ENCODE measurements at regions not wholly inside any gene's neighbourhood (a gene's known extent, or its start where the extent isn't known, plus 50 kb on each side); places are given as distances from the start of the nearest gene placed in this dataset.

DNA sequence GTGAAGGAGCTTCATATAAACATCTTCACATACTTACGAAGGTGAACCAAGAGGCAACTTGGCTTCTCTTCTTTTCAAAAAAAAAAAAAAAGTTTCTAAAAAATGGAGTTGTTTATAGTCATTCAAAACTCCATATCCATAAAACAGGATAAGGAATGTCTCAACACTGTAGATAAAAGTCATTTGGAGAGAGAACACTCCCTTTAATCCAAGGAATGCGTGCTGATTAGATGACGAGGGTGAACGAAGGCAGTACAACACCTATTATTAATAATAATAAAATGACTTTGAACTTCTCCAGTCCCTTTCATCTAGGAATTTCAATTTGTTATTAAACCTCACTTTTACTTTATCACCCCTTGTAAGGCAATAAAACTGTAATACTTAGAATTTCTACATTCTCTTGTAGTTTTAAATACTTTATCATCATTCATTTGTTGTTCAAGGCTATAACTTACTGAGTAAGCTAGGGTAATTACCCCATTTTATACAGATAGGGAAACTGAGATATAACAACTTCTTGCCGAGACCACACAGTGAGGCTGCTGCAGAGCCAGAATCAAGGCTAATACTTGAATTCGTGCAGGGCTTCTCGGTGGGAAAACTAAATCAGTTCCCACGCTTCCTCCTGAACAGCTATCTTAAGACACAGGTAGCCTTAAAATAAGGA is 377.1 kb downstream of the EFNA5 start:
- peak; percentile 66 for DNase-seq (ENCODE audit: low spot score)

DNA sequence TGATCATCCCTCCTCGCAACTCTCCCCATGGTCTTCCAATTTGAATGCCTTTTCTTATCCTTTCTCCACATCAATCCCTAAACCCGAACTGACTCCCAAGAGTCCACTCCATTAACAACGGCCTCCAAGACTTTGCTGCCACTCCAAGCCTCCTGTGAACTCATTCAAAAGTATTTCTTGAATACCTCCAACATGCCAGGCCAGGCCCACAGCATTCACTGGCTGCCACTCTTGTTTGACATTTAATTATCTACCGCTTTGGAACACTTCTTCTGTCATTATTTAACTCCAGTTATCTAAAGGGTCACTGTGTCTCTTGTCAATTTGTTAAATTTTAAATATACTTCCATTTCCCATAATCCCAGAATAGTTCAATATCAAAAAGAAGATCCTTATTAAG is 378.9 kb downstream of the EFNA5 start:
- DNase-seq (ENCODE audit: low spot score): no peak

DNA sequence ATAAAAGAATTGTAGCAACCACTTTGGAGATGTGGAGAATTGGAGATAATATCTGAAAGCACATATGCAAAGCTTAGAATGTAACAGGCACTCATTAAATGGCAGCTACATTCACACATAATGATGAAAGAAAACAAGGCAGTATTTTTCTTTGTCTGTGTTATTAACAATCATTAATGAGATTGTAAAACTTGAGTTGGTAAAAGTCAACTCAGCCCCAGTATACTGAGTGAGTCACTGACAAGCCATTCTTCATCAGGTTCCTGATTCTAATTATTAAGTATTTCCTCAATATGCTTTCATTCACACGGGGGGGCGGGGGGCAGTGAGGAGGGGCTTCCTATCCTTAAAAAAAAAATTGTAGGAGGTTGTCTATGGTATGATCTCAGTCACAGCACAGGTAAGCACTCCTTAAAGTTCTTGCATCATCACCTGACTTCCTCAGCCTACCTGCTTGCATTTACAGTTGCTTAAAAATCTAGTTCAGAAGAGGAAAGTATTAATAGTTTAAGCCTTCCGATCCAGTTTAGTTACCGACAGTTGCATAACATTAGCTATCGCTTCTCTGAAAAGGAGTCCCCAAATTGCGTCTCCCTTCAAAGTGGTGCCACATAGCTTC is 379.8 kb downstream of the EFNA5 start:
- DNase-seq (ENCODE audit: low spot score): no peak

DNA sequence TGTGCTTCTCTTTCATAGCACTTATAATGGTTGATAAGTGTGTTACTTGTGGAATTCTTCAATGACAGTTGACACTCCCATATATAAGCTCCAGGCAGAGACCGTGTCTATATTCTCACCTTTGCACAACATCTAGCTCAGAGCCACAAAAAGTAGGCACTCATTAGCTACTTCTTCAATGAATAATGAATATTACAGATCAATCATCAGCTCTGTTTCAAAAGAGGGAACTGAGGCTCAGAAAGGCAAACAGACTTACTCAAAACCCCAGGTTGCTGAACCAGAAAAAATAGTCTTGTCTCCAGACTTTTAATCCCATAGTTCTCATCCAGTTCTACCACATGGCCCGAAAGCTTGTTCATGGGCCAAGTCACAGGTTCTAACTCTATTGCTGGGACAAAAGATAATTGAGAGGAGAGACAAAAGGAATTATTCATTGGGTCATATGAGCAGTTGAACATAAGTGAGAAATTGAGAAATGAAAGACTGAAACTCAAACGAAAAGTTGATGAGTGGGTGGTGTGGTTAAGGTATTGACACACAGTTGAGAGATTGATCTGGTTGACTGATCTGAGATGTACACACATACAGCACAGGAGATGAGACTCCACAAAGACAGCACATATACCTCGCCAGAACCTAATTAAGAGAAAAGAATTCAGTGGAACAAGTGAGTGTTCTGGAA is 381.6 kb downstream of the EFNA5 start:
- no peak for DNase-seq (ENCODE audit: low spot score)

DNA sequence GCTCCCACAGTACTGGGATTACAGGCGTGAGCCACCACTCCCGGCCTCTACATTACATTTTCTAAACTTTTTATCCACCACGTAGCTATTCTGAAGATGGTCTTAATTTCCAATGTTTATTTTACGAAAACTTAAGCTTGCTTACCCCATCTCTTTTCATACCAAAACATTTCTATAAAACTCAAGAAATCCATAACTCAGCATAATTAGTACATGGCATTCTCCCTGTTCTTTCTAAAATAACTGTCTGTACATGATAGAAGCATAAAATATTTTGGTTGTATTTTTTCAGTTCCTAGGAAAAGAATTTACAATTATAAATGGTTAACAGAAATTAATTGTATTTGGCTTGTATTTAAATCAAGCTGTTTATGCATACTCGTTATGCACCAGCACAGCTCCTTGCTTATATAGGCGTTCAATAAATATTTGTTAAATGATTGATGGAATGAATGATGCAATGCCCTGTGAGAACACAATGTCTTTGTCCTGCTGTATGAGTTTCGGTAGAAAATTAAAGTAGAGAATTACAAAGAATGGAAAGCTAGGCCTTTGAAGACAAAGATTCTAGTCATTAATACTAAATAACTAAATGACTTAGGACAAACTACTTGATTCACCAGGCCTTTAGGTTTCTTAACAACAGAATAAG is 384.2 kb downstream of the EFNA5 start:
- DNase-seq (ENCODE audit: low spot score): no peak

DNA sequence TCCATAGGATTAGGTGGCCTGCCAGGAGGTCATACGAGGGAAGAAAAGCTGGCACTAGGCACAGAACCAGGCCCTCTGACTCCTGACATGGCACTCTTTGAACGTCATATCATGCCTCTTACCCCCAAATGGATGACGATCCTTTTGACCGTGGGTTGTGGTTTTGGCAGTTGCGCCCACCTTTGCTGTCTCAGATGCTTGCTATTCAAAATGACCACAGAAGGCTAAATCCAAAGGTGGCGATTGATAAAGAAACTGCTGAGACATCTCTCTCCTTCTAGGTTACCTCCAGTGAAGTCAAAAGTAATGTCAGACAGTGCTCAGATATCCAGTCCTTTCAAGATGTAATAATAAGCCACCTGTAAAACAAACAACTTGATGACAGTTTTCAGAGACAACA is 385.0 kb downstream of the EFNA5 start:
- DNase-seq (ENCODE audit: low spot score): no peak

DNA sequence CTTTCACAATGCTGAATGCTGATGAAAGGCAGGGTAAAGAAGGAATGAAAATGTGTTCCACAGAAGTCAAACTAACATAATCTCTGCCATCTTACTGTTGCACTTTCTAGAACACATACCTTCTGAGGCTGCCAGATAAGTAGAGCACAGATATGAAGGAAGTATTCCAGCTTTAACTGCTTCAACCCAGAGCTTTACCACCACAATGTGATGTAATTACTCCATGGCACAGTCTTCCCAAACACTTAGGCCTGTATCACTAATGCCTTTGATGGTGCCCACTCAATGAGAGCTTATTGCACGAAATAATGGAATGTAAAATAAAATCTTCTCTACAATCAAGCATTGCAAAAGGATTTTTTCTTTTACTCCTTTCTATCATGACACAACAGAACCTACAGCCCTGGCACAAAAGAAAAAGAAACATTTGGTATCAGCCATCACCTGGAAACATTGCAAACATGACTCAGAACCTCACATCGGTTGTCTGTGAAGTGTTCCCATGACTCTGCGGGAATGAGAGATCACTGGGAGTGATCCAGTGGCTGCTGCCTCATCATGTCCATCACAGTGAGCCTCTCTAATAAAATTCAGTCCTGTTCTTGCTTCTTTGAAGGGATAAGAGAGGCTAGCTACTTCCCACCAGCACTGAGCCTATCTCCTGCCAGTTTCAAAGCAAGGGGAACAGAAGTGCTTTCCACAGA is 385.8 kb downstream of the EFNA5 start:
- peak; percentile 16 for DNase-seq (ENCODE audit: low spot score)

DNA sequence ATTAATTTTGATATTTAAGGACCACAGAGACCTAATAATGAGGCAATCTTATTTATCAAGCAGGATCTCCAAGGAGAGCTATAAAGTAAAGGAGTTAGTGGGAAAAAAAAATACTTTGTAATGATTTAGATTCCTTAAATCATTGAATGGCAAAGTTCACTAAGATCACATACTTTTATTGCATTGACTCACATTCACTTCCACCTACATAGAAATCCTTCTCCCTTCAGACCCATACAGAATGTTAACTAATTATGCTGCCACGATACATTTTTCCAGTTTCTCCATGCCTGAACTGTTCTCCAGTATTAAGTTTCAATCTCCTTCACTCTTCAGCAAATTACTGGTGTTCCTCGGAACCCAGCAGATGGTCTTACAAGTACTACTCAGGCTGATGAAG is 388.7 kb downstream of the EFNA5 start:
- no peak for DNase-seq (ENCODE audit: low spot score)

DNA sequence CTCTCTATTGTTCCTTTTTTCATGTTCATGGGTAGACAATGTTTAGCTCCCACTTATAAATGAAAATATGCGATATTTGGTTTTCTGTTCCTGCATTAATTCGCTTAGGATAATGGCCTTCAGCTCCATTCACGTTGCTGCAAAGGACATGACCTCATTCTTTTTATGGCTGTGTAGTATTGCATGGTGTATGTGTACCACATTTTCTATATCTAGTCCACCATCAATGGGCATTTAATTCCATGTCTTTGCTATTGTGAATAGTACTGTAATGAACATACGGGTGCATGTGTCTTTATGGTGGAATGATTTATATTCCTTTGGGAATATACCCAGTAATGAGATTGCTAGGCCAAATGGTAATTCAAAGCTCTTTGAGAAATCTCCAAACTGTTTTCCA is 392.0 kb downstream of the EFNA5 start:
- DNase-seq (ENCODE audit: low spot score): no peak

DNA sequence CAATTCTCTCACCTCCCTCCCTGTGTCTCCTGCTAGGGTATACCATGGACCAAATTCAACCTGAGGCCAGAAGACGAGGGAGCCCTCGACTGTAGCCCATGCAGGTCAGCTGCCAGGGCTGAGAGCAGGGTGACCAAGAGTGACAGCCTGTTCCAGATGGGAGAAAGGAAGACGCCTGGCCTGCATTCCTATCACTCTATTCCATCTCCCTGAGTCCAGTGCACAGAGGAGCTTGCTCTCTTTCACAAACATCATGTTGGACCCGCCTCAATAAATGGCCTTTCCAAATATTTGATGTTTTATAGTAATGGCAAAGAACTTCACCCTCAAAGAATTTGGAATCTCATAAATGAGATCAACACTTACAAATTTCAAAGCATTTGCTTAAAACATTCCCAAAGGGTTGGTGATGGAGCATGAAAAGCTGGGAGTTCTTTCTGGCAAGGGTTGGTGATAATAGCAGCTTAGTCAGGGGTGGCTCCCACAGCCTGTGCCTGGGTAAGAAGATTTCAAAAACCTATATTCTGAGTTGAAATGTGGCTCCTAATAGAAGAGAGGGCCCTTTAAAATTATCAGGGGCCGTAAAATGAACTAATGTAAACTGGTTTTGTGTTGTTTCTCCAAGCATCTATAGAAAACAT is 393.1 kb downstream of the EFNA5 start:
- no peak for DNase-seq (ENCODE audit: low spot score)

DNA sequence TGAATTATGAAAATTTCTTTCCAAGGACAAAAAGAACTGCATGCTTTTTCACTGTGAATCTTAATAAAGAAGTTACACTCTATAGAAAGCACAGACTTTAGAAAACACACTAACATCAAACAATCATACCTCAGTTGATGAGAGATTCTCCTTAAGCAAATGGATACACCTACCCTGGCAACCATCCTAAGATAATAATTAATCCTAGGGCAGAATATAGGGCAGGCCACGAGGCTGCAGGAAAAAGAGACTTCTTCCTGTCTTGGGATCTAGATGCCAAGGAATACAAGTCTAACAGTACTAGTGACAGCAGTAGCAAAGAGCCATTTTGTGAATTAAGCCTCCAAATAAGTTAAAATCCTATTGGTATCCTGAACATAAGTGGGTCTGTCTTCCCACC is 395.4 kb downstream of the EFNA5 start:
- DNase-seq (ENCODE audit: low spot score): no peak

DNA sequence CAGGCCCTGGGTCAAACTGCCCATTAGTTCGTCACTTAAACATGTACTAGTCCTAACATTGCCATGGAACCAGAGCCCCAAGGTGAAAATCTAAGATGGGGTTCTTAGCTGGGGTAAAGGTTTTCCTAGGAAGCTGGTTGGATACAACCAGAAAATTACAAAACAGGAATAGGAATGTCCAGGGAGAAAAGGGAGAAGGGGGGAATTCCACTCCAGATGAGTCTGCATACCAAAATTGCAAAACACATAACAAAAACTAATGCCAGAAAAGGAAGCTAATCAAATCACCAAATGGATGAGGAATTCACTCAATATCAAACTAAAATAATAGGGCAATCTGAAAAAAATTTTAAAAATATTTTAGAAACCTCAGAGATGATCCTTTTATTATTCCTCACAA is 396.2 kb downstream of the EFNA5 start:
- DNase-seq (ENCODE audit: low spot score): no peak

DNA sequence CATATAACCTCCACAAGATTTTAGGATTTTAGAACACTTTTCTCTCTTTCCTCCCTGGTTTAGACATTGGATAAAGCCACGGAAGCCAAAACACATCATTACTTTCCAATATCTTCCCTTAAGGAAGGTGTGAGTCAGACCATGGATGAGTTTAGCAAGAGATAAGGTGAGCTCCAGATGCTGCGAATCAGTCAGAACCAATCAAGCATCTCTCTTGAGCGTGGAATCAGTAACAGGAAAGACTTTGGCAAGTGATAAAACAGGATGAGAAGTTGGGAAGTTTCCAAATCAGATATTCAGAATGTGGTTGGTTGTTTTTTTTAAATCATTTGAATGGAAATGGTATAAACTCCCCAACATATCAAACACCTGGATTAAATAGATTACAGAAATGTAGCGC is 397.8 kb downstream of the EFNA5 start:
- peak; percentile 31 for DNase-seq (ENCODE audit: low spot score)

DNA sequence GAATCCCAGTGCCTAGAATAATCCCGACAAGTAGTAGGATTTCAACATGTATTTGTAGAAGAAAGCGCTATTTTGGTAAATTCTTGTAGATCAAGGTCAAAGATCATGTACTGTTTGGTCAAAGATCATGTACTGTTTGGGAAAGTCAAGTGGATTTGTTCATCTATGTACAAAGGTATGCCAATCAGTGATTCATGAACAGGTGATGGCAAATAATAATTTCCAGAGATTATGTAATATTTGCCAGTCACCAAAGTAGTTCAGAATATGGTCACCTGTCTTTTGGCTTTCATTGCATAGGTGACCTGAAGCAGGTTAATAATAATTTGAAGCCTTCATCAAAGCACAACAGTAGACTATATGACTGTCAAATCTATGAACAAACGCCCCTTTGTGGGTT is 398.2 kb downstream of the EFNA5 start:
- no peak for DNase-seq (ENCODE audit: low spot score)

DNA sequence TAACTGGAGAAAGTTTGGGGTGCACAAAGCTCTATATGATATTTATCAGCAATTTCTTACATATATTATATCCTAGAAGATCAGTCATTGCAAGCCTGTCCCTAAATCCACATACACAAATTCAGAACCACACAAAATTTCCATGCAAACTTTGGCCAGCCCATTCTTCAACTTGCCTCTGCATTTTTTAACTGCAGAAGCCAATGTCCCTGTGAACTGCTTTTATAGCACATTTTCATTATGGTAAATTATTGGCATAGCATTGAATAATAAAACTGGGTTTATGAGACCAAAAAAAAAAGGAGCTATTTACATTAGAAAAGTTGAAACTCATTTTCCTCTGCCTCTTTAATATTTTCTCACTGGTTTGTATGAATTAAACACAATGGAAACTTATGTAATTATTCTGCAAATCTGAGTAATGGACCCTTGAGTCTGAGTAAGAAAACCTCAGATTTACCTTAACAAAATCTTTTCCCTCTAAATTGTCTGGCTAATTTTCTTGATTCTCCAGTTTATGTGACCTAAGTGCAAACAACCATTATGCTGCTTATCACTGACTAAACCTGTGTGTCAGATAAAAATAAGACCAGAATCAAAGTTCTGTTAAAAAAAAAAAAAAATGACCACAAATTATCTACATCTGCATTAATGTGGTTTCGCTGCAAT is 398.9 kb downstream of the EFNA5 start:
- no peak for DNase-seq (ENCODE audit: low spot score)

DNA sequence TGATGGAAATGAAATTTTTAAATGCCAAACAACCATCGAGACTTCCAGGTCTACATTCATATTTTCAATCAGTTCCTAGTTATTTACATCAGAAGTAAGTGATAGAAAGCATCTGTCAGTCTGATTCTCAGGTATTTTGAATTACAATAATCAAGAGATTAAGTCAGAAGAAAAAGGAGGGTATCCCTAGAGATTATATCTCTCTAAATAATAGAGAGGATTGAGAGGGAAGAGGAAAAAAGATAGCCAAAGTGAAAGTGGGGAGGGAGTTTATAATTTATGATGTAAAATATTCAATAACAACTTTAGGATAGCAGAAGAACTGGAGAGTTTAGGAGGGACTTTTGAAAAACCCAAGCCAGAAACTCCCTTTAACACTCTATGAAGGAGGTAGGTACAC is 400.2 kb downstream of the EFNA5 start:
- DNase-seq (ENCODE audit: low spot score): no peak

DNA sequence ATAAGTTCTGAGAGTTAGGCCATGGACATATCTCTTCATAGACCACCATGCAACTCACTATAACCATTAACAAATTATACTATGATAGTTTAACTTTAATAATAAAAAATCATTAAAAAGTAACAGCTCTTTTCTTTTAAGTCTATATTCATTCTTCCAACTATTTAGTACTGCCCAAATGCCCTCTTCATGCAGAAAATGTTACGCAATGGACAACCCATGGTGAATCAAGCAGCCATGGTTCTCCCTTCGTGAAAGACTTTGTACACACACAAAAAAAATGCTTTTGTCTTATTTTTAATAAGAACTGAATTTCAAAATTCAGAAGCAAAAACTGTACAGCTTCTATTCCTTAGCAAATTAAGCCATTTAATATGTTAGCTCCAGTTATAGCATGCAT is 401.1 kb downstream of the EFNA5 start:
- no peak for DNase-seq (ENCODE audit: low spot score)

DNA sequence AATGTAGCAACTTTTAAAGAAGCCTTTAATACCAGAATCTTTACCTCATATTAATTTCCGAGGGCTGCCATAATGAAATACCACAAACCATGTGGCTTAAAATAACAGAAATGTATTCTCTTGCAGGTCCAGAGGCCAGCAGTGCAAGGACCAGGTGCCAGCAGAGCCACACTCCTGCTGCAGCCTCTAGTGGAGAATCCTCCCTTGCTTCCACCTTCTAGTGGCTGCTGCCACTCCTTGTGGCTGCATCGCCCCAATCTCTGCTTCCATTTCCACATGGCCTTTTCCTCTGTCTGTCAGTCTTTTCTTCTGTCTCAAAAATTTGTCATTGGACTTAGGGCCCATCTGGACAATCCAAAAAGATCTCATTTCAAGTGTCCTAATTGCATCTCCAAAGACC is 401.5 kb downstream of the EFNA5 start:
- no peak for DNase-seq (ENCODE audit: low spot score)

DNA sequence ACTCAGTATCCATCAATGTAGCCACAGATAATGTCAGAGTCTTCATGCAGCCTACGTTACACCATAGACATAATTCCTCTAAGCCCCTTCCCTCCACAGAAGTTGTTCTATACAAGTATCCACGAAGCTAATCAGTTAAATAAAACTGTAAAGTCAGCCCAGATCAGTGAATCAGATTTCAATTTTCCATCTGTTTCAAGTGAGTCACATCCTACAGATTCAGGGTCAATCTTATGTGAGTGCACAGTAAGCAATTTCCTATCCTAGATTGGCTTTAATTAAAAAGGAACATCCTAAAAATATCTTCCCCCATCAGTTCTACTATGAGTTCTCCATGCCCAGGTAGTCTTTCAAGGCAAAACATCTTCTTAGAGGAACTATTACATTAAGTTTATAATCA is 402.5 kb downstream of the EFNA5 start:
- no peak for DNase-seq (ENCODE audit: low spot score)

DNA sequence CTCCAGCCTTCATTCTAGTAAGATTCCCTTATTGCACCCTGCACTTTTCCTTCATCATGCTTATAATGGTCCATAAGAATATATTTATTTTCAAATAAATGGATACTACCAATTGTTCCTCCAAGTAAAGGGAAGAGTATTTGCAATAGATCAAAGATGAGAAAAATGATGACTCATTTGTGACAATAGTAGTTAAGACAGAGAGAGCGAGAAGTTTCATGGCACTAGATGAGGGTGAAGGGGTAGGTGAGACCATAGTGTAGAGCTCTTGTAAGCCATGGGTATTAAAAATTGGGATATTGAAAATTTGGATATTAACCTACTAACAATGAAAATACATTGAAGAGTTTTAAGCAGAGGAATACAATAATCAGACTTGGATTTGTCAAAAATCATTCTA is 404.6 kb downstream of the EFNA5 start:
- DNase-seq (ENCODE audit: low spot score): no peak

DNA sequence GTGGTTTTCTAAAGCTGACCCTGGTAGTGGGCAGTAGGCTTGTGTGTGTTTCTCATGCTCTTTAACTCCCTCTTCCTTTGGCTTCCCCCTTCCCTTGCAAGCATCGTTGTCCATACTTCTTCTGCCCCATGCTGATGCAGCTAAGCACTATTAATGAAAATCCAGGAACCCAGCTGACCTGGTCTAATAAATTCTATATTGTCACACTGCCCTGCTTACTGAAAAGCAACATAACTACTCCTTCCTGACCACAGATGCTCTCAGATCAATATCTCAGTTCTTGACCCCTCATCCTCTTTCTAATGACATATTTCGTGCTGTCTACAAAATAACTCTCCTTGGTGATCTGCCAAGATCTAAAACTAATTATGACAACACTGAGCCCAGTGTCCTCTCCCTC is 405.5 kb downstream of the EFNA5 start:
- no peak for DNase-seq (ENCODE audit: low spot score)

All from umbilical cord (tissue), 1 donor.